Osteoblast (primary cell): ENCODE measurements at regions not wholly inside any gene's neighbourhood (a gene's known extent, or its start where the extent isn't known, plus 50 kb on each side); places are given as distances from the start of the nearest gene placed in this dataset.

ENCODE experiments used
- DNase-seq: peaks from one replicate; pipeline ENCODE4 v3.0.0; 2011; ENCODE audit warnings: low spot score, mixed read lengths; ENCODE audit not compliant: insufficient read length; ENCODE audit errors: missing footprints
- H2AFZ ChIP-seq: 2 replicates; pipeline ENCODE4 v1.6.0; 2011; ENCODE audit warnings: mild to moderate bottlenecking, low read length
- H3K27ac ChIP-seq: 2 replicates; pipeline ENCODE4 v1.5.1; 2011; ENCODE audit warnings: mild to moderate bottlenecking, low read depth, low read length, moderate library complexity
- H3K27me3 ChIP-seq: 2 replicates; pipeline ENCODE4 v1.6.0; 2012; ENCODE audit warnings: mild to moderate bottlenecking, control low read depth, inconsistent platforms, low read length, moderate library complexity; ENCODE audit not compliant: insufficient read depth
- H3K36me3 ChIP-seq: 2 replicates; pipeline ENCODE4 v1.5.1; 2011; ENCODE audit warnings: mild to moderate bottlenecking, low read length, control low read depth, moderate library complexity; ENCODE audit not compliant: insufficient read depth
- H3K4me1 ChIP-seq: 2 replicates; pipeline ENCODE4 v1.5.1; 2011; ENCODE audit warnings: mild to moderate bottlenecking, low read length, control low read depth, moderate library complexity; ENCODE audit not compliant: insufficient read depth
- H3K4me2 ChIP-seq: 2 replicates; pipeline ENCODE4 v1.6.0; 2011; ENCODE audit warnings: mild to moderate bottlenecking, low read length; ENCODE audit not compliant: insufficient read depth
- H3K4me3 ChIP-seq: fragments of 200-600 bp; sonication (generic); 3 replicates; pipeline ENCODE4 v1.5.1; 2012; ENCODE audit warnings: mild to moderate bottlenecking, low read length, inconsistent platforms; ENCODE audit not compliant: insufficient read depth
- H3K79me2 ChIP-seq: 2 replicates; pipeline ENCODE4 v1.6.0; 2012; ENCODE audit warnings: mild to moderate bottlenecking, low read length, control low read depth, inconsistent platforms; ENCODE audit not compliant: insufficient read depth
- H3K9me3 ChIP-seq: 2 replicates; pipeline ENCODE4 v1.5.1; 2011; ENCODE audit warnings: low read depth, low read length, control low read depth
- H4K20me1 ChIP-seq: 2 replicates; pipeline ENCODE4 v1.6.0; 2012; ENCODE audit warnings: mild to moderate bottlenecking, low read length, control low read depth; ENCODE audit not compliant: insufficient read depth
- TF ChIP-seq, protein P1 (sequence below): IDR thresholded peaks from 2 replicates; pipeline ENCODE4 v1.5.1; 2011; ENCODE audit warnings: mild to moderate bottlenecking, low read depth, low read length, moderate library complexity; ENCODE audit errors: extremely low read depth

DNA sequence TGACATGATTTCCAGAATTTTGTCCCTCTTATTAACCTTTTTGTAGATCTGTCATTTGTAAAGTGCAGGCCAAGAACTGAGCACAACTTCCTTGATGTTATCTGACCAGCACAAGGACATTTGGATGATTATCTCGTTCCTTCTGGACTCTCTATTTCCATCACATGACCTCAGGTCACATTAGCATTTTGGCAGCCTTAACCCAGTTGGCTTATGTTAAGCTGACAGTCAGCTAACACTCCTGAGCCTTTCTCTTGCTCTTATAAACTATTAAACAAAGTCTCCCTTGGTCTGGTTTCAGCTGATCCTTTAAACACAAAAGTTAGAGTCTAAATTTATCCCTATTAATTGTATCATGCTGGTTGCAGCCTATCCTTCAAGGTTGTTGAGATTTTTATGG, 167.2 kb upstream of the RBBP8 start:
- Histone ChIP-seq H3K4me1 (no peaks in the 10 kb centered on the region), H3K79me2 (no peaks in the 10 kb centered on the region)
- DNase-seq = no peak

DNA sequence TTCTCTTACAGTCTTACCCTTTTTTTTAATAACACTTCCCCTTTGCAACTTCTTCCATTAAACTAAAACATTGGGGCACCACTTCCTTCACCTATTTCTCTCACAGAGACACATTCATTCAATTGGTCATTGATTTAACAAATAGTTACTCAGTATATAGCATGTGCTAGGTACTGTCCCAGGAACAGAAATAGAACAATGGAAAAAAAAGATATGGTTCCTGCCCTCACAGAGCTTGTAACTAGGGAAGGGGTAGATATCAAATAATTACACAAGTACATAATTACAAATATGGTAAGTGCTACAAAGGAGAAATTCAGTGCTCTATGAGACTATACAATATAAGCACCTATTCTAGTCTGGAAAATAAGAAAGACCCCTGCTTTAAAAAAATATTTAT, 165.5 kb upstream of the RBBP8 start:
- Histone ChIP-seq H3K4me3 (no peak overlapping the region), H3K27me3 (no peaks in the 10 kb centered on the region)
- no peak for DNase-seq

More for the DNA sequence above, 167.2 kb upstream of the RBBP8 start:
- H2AFZ ChIP-seq = no peak overlapping the region
- H3K4me2 ChIP-seq = no peak overlapping the region
- no peak overlapping the region for H3K4me3 ChIP-seq
- no peaks in the 10 kb centered on the region for H3K36me3 ChIP-seq
- H4K20me1 ChIP-seq = no peaks in the 10 kb centered on the region
- TF ChIP-seq, protein P1, sequence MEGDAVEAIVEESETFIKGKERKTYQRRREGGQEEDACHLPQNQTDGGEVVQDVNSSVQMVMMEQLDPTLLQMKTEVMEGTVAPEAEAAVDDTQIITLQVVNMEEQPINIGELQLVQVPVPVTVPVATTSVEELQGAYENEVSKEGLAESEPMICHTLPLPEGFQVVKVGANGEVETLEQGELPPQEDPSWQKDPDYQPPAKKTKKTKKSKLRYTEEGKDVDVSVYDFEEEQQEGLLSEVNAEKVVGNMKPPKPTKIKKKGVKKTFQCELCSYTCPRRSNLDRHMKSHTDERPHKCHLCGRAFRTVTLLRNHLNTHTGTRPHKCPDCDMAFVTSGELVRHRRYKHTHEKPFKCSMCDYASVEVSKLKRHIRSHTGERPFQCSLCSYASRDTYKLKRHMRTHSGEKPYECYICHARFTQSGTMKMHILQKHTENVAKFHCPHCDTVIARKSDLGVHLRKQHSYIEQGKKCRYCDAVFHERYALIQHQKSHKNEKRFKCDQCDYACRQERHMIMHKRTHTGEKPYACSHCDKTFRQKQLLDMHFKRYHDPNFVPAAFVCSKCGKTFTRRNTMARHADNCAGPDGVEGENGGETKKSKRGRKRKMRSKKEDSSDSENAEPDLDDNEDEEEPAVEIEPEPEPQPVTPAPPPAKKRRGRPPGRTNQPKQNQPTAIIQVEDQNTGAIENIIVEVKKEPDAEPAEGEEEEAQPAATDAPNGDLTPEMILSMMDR = no peak
- H3K9me3 ChIP-seq = no peaks in the 10 kb centered on the region
- H3K27ac ChIP-seq = no peak overlapping the region
- H3K27me3 ChIP-seq = no peaks in the 10 kb centered on the region

DNA sequence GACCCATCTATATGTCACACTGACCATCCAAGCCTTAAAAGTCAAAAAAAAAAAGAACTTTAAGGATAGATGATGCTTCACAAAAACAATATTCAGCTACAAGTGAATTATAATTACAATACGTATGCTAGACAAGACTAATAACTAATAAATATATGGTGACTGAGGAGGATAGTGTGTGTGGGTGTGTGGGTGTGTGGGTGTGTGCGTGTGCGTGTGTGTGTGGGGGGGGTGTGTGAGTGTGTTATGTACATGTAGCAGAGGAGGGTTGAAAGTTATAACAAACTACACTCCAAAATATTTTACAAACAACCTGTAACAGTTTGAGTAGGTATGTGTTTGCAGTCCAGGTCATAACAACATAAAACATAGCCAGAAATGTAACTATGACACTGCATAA, 159.2 kb upstream of the RBBP8 start:
- TF ChIP-seq, protein P1 = no peak
- no peaks in the 10 kb centered on the region for H3K79me2 ChIP-seq
- H3K4me2 ChIP-seq = no peak overlapping the region
- no peaks in the 10 kb centered on the region for H3K4me1 ChIP-seq
- no peak overlapping the region for H2AFZ ChIP-seq
- no peaks in the 10 kb centered on the region for H3K9me3 ChIP-seq
- DNase-seq = no peak
- H3K27me3 ChIP-seq = peaks cover 3% of the 10 kb centered on the region
- H4K20me1 ChIP-seq = no peaks in the 10 kb centered on the region
- H3K27ac ChIP-seq = no peak overlapping the region
- no peak overlapping the region for H3K4me3 ChIP-seq
- H3K36me3 ChIP-seq = no peaks in the 10 kb centered on the region

More for the DNA sequence above, 165.5 kb upstream of the RBBP8 start:
- Histone ChIP-seq H3K79me2 (no peaks in the 10 kb centered on the region), H3K9me3 (no peaks in the 10 kb centered on the region), H3K27ac (no peak overlapping the region), H4K20me1 (no peaks in the 10 kb centered on the region), H2AFZ (no peak overlapping the region), H3K4me2 (no peak overlapping the region), H3K4me1 (no peaks in the 10 kb centered on the region), H3K36me3 (no peaks in the 10 kb centered on the region)
- TF ChIP-seq, protein P1 = no peak

DNA sequence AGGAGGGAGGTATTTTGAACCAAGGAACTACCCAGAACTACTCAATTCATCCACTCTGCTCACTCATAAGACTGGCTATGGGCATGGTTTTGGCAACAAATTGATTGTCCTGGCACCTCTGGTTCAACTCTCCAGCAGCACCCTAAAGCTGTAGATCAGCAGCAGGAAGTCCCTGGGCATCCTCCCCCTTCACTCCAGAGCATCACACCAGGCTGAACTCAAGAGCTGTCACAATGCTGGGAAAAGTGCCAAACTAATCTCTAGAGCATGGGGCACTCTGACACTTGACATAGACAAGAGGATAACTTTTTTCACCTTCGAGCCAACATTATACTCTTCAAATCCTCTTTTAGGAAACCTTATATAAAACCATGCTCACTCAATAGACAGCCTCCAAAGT, 154.1 kb upstream of the RBBP8 start:
- H3K9me3 ChIP-seq = no peaks in the 10 kb centered on the region
- H3K4me1 ChIP-seq = no peaks in the 10 kb centered on the region
- no peak overlapping the region for H3K4me3 ChIP-seq
- no peaks in the 10 kb centered on the region for H4K20me1 ChIP-seq
- no peak overlapping the region for H2AFZ ChIP-seq
- H3K36me3 ChIP-seq = no peaks in the 10 kb centered on the region
- H3K27ac ChIP-seq = no peak overlapping the region
- no peaks in the 10 kb centered on the region for H3K79me2 ChIP-seq
- no peak overlapping the region for H3K4me2 ChIP-seq
- DNase-seq = no peak
- TF ChIP-seq, protein P1 = no peak
- H3K27me3 ChIP-seq = peaks cover 7% of the 10 kb centered on the region
